ENCODE measurements at regions not wholly inside any gene's neighbourhood (a gene's known extent, or its start where the extent isn't known, plus 50 kb on each side); places are given as distances from the start of the nearest gene placed in this dataset.

- peaks cover 2 to 7% (median 4%) of the 10 kb centered on the region in 3 donors for H3K4me1 Mint-ChIP-seq
- no peak overlapping the region for H3K4me3 Mint-ChIP-seq
- no peak overlapping the region for H3K27ac Mint-ChIP-seq
- H3K9me3 Mint-ChIP-seq, result no peaks in the 10 kb centered on the region
- no peaks in the 10 kb centered on the region for H3K36me3 Mint-ChIP-seq
- H3K27me3 Mint-ChIP-seq, result peaks cover 12% of the 10 kb centered on the region
These were observed 76.7 kb upstream of the EIF5 start for GRCh38 chr14:103257211-103257962.

GRCh38 chr14:103258211-103258610 lies 75.8 kb upstream of the EIF5 start:
- Mint-ChIP-seq H3K9me3 (no peaks in the 10 kb centered on the region), H3K27ac (no peak overlapping the region), H3K4me1 (peaks cover 2 to 7% (median 4%) of the 10 kb centered on the region in 3 donors), H3K27me3 (peaks cover 12% of the 10 kb centered on the region), H3K36me3 (no peaks in the 10 kb centered on the region), H3K4me3 (no peak overlapping the region)

GRCh38 chr14:103259184-103259583 lies 74.9 kb upstream of the EIF5 start:
- Mint-ChIP-seq H3K27me3 (peaks cover 10% of the 10 kb centered on the region), H3K9me3 (no peaks in the 10 kb centered on the region), H3K27ac (no peak overlapping the region), H3K4me3 (no peak overlapping the region), H3K4me1 (peaks cover 2 to 7% (median 4%) of the 10 kb centered on the region in 3 donors), H3K36me3 (no peaks in the 10 kb centered on the region)

GRCh38 chr14:103259801-103260628 lies 74.0 kb upstream of the EIF5 start:
- H3K27ac Mint-ChIP-seq, result no peak overlapping the region
- H3K9me3 Mint-ChIP-seq, result peaks cover 0 to under 1% (median under 1%) of the 10 kb centered on the region in 3 donors
- no peaks in the 10 kb centered on the region for H3K36me3 Mint-ChIP-seq
- H3K27me3 Mint-ChIP-seq, result peaks cover 10% of the 10 kb centered on the region
- H3K4me1 Mint-ChIP-seq, result peaks cover 2 to 7% (median 4%) of the 10 kb centered on the region in 3 donors
- H3K4me3 Mint-ChIP-seq, result peak overlapping the region in 1 of 4 donors; percentile 45

DNA sequence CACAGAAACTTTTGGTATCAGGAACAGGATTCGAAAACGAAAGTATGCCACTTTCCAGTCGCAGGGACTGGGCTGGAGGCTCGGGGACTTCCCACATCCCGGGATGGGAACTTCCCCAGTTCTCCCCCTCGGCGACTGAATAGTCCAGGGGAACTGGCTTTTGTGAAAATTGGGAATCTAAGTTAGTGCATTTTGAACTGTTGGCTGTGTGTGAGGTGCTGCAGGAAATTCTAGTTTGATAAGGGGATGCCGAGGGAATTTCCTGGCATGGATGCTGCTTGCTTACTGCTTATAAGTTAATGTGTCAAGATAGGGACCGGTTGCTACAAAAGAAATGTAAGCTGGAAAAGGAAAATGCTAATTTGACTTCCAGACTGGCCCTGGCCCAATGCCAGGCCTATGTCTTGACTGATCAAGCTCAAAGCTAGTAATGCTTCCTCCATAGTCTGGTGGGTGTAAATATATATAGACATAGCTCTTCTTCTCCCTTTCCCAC lies 73.4 kb upstream of the EIF5 start:
- Mint-ChIP-seq H3K36me3 (no peaks in the 10 kb centered on the region), H3K27ac (no peak overlapping the region), H3K4me1 (peaks cover 2 to 7% (median 4%) of the 10 kb centered on the region in 3 donors), H3K27me3 (peaks cover 11% of the 10 kb centered on the region), H3K9me3 (peaks cover 0 to 4% (median 2%) of the 10 kb centered on the region in 3 donors), H3K4me3 (peak overlapping the region in 2 of 4 donors; percentile 45 to 82)

DNA sequence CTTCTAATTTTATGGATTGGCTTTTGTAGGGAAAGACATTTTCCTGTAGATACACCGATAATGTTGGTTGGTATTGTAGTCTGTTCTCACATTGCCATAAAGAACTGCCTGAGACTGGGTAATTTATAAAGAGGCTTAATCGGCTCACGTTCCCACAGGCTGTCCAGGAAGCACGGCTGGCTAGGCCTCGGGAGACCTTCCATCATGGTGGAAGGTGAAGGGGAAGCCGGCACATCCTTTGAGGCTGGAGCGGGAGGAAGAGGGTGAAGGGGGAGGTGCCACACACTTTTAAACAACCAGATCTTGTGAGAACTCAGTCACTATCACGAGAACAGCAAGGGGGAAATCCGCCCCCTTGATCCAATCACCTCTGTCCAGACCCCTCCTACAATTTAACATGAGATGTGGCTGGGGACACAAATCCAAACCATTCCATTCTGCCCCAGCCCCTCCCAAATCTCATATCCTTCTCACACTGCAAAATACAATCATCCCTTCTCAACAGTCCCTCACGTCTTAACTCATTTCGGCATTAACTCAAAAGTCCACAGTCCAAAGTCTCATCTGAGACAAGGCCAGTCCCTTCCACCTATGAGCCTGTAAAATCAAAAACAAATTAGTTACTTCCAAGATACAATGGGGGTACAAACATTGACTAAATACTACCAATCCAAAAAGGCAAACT lies 66.7 kb upstream of the EIF5 start:
- Mint-ChIP-seq H3K27me3 (peaks cover 36% of the 10 kb centered on the region), H3K4me3 (no peak overlapping the region), H3K9me3 (peaks cover 0 to 7% (median 4%) of the 10 kb centered on the region in 3 donors), H3K36me3 (no peaks in the 10 kb centered on the region), H3K4me1 (no peaks in the 10 kb centered on the region), H3K27ac (no peak overlapping the region)

DNA sequence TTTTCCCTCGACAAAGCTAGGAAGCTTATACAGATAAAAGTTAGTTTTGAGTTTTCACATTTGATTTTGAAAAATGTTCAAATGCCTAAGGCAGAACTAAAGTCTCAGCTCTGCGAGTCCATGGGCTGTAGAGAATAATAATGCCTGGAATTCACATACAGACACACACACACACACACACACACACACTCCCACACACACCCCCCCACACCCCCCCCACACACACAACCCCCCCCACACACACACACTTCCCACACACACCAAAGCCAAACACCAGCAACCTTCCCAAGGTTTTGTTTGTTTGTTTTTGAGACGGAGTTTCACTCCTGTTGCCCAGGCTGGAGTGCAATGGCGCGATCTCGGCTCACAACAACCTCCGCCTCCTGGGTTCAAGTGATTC lies 62.8 kb upstream of the EIF5 start:
- H3K9me3 Mint-ChIP-seq, result peaks cover 0 to 5% (median 0%) of the 10 kb centered on the region in 3 donors

GRCh38 chr14:103273145-103273744 lies 60.8 kb upstream of the EIF5 start:
- H3K27me3 Mint-ChIP-seq, result peaks cover 32% of the 10 kb centered on the region
- H3K4me1 Mint-ChIP-seq, result peaks cover 0 to 2% (median 0%) of the 10 kb centered on the region in 3 donors
- no peaks in the 10 kb centered on the region for H3K36me3 Mint-ChIP-seq
- H3K27ac Mint-ChIP-seq, result no peak overlapping the region
- H3K4me3 Mint-ChIP-seq, result no peak overlapping the region
- peaks cover 0 to 5% (median 0%) of the 10 kb centered on the region in 3 donors for H3K9me3 Mint-ChIP-seq

More for the DNA sequence above, 62.8 kb upstream of the EIF5 start:
- peaks cover 0 to 2% (median 0%) of the 10 kb centered on the region in 3 donors for H3K4me1 Mint-ChIP-seq
- no peaks in the 10 kb centered on the region for H3K36me3 Mint-ChIP-seq
- H3K27ac Mint-ChIP-seq, result no peak overlapping the region
- no peak overlapping the region for H3K4me3 Mint-ChIP-seq
- peaks cover 40% of the 10 kb centered on the region for H3K27me3 Mint-ChIP-seq

- Mint-ChIP-seq H3K9me3 (peaks cover 0 to 5% (median 0%) of the 10 kb centered on the region in 3 donors), H3K36me3 (no peaks in the 10 kb centered on the region), H3K27ac (no peak overlapping the region), H3K4me3 (no peak overlapping the region), H3K4me1 (peaks cover 0 to 2% (median 0%) of the 10 kb centered on the region in 3 donors), H3K27me3 (peaks cover 34% of the 10 kb centered on the region)
These were observed 60.1 kb upstream of the EIF5 start for GRCh38 chr14:103273745-103274615.

DNA sequence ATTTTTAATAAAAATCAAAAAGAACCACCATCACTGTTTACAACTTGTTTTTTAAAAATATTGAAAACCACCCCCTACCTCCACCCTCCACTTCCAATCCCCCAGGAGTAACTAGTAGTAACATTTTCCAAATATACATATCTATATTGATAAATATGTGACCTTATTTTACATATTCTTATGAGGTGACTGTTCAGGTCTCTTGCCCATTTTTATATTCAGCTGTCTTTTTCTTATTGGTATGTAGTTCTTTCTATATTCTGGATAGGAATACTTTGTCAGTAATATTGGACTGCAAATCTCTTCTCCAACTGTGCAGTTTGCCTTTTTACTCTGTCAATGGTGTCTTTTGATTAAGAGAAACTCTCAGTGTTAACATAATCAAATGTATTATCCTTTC lies 59.0 kb upstream of the EIF5 start:
- peaks cover 0 to 5% (median 0%) of the 10 kb centered on the region in 3 donors for H3K9me3 Mint-ChIP-seq
- peaks cover 0 to 2% (median under 1%) of the 10 kb centered on the region in 3 donors for H3K4me1 Mint-ChIP-seq
- no peak overlapping the region for H3K4me3 Mint-ChIP-seq
- no peaks in the 10 kb centered on the region for H3K36me3 Mint-ChIP-seq
- peaks cover 35% of the 10 kb centered on the region for H3K27me3 Mint-ChIP-seq
- no peak overlapping the region for H3K27ac Mint-ChIP-seq

- Mint-ChIP-seq H3K27me3 (peaks cover 40% of the 10 kb centered on the region), H3K4me1 (peaks cover 0 to 3% (median 3%) of the 10 kb centered on the region in 3 donors), H3K27ac (no peak overlapping the region), H3K4me3 (peak overlapping the region in 1 of 4 donors; percentile 37), H3K9me3 (peaks cover 0 to 5% (median 0%) of the 10 kb centered on the region in 3 donors), H3K36me3 (no peaks in the 10 kb centered on the region)
These were observed 56.1 kb upstream of the EIF5 start for GRCh38 chr14:103277931-103278330.

DNA sequence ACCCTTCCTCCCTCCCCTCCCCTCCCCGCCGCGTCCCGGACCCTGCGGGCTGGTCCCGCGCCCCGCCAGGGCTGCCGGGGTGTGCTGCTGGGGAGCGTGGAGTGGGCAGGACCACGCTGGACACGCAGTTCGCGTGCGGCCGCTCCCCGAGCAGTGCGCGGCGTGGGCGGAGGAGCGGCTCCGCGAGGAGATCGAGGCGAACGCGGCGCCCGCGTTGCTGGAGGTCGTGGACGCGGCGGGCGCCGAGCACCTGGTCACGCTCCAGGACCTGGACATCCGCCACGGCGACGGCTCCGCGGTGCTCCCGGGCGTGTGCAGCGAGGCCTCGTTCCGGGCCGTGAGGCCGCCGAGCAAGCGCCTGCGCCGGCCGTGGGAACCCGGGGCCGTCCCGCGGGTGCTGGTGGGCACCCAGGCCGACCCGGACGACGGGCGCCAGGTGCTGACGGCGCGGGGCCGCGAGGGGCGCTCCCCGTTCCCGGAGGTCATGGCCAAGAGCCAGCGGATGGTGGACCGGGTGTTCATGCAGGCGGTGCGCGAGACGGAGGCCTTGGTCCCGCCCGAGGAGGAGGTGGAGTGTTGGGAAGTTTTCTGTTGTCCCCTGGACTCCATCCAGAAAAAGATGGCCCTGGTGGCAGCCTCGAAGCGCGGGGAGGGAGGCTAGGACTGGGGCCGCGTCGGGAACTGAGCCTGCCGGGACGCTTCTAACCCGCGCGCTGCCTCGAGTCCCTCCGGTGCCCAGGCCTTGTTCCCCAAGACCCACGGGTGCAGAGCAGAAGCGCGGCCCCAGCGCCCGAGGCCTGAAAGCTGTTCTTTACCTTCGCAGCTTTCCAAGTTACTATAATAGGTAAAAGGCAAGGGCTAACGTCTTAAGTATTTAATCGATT lies 54.7 kb upstream of the EIF5 start:
- Mint-ChIP-seq H3K9me3 (peaks cover 0 to 5% (median 0%) of the 10 kb centered on the region in 3 donors), H3K4me3 (peak overlapping the region in 1 of 4 donors; percentile 78), H3K36me3 (no peaks in the 10 kb centered on the region), H3K4me1 (peaks cover 0 to 3% (median 3%) of the 10 kb centered on the region in 3 donors), H3K27ac (peak overlapping the region in 1 of 3 donors; percentile 18), H3K27me3 (peaks cover 47% of the 10 kb centered on the region)
